Left renal pelvis (tissue), 4 donors: ENCODE measurements at regions not wholly inside any gene's neighbourhood (a gene's known extent, or its start where the extent isn't known, plus 50 kb on each side); places are given as distances from the start of the nearest gene placed in this dataset.

Source experiments
- DNase-seq, 4 donors: peaks; one replicate each; pipeline ENCODE4 v3.0.0-alpha.2; 2013; ENCODE audit warnings: low read depth in 4 of 4, low spot score in 3 of 4

GRCh38 chr4:108370291-108371141 lies 201.8 kb upstream of the LEF1 start:
- DNase-seq: no peak

GRCh38 chr4:108369035-108369655 lies 200.4 kb upstream of the LEF1 start:
- no peak for DNase-seq

- no peak for DNase-seq
Measured at GRCh38 chr4:108367751-108368150, 199.0 kb upstream of the LEF1 start.

- DNase-seq: no peak
Measured at GRCh38 chr4:108366716-108367115, 198.0 kb upstream of the LEF1 start.

GRCh38 chr4:108365551-108365950 lies 196.8 kb upstream of the LEF1 start:
- DNase-seq: no peak

GRCh38 chr4:108361886-108362285 lies 193.2 kb upstream of the LEF1 start:
- DNase-seq: no peak

GRCh38 chr4:108361446-108361820 lies 192.7 kb upstream of the LEF1 start:
- DNase-seq: no peak

- DNase-seq: peak in 2 of 4 donors; percentile 46 to 48
Measured at GRCh38 chr4:108360754-108361445, 192.2 kb upstream of the LEF1 start.

GRCh38 chr4:108359986-108360681 lies 191.4 kb upstream of the LEF1 start:
- DNase-seq: no peak

GRCh38 chr4:108359130-108359985 lies 190.6 kb upstream of the LEF1 start:
- DNase-seq: no peak

GRCh38 chr4:108355902-108356535 lies 187.3 kb upstream of the LEF1 start:
- no peak for DNase-seq

GRCh38 chr4:108355186-108355901 lies 186.6 kb upstream of the LEF1 start:
- DNase-seq: no peak

GRCh38 chr4:108352664-108353308 lies 184.1 kb upstream of the LEF1 start:
- DNase-seq: no peak

GRCh38 chr4:108351791-108352190 lies 183.1 kb upstream of the LEF1 start:
- no peak for DNase-seq

GRCh38 chr4:108350332-108350731 lies 181.6 kb upstream of the LEF1 start:
- no peak for DNase-seq

GRCh38 chr4:108346818-108347210 lies 178.1 kb upstream of the LEF1 start:
- DNase-seq: no peak

- no peak for DNase-seq
Measured at GRCh38 chr4:108345862-108346817, 177.4 kb upstream of the LEF1 start.
